Parathyroid adenoma (tissue), 2 donors: ENCODE measurements at regions not wholly inside any gene's neighbourhood (a gene's known extent, or its start where the extent isn't known, plus 50 kb on each side); places are given as distances from the start of the nearest gene placed in this dataset.

Source experiments
- H2AFZ ChIP-seq: fragments of 300-600 bp; sonication (generic); one replicate; pipeline ENCODE4 v1.7.0; 2017; ENCODE audit warnings: antibody characterized with exemption, mild to moderate bottlenecking
- H3K27ac ChIP-seq: fragments of 300-600 bp; sonication (generic); one replicate; pipeline ENCODE4 v1.7.0; 2017
- H3K27me3 ChIP-seq: fragments of 300-600 bp; sonication (generic); one replicate; pipeline ENCODE4 v1.7.0; 2017; ENCODE audit warnings: low read length; ENCODE audit not compliant: control insufficient read depth, insufficient read depth
- H3K36me3 ChIP-seq: fragments of 300-600 bp; sonication (generic); one replicate; pipeline ENCODE4 v1.7.0; 2017; ENCODE audit warnings: low read length; ENCODE audit not compliant: control insufficient read depth, insufficient read depth
- H3K4me1 ChIP-seq: fragments of 300-600 bp; sonication (generic); one replicate; pipeline ENCODE4 v1.7.0; 2017; ENCODE audit warnings: control low read depth
- H3K4me2 ChIP-seq: fragments of 300-600 bp; sonication (generic); one replicate; pipeline ENCODE4 v1.7.0; 2017; ENCODE audit warnings: low read length
- H3K4me3 ChIP-seq: fragments of 300-600 bp; sonication (generic); one replicate; pipeline ENCODE4 v1.7.0; 2017; ENCODE audit warnings: low read depth, low read length
- H3K79me2 ChIP-seq: fragments of 300-600 bp; sonication (generic); one replicate; pipeline ENCODE4 v1.7.0; 2017; ENCODE audit warnings: control low read depth
- H3K9ac ChIP-seq: fragments of 300-600 bp; sonication (generic); one replicate; pipeline ENCODE4 v1.7.0; 2017; ENCODE audit warnings: mild to moderate bottlenecking
- H3K9me3 ChIP-seq: fragments of 300-600 bp; sonication (generic); one replicate; pipeline ENCODE4 v1.7.0; 2017; ENCODE audit warnings: low read length; ENCODE audit not compliant: control insufficient read depth
- TF ChIP-seq, protein P1 (sequence below): fragments of 300-600 bp; sonication (generic); IDR thresholded peaks from one replicate; pipeline ENCODE4 v1.7.0; 2017; ENCODE audit warnings: antibody characterized with exemption, mild to moderate bottlenecking
- donor health status: primary hyperparathyroidism.

DNA sequence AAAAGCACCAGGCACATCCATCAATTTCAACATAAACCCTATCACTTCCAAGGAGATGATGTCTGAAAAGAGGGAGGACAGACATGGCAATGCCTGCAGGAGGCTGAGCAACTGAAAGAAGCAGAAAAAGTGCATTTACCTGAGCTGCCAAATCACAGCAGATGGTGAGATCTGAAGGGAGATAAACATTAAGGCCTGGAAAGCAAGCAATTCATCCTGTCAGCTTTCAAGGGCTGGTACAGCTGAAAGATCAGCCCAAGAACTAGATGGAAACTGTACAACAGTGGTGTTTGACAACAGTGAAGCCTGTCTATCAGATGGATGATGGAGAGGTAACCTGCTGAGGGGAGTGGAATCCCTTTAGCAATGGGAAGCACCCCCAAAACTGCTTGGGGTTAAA is 433.2 kb upstream of the ZNF608 start:
- TF ChIP-seq, protein P1, sequence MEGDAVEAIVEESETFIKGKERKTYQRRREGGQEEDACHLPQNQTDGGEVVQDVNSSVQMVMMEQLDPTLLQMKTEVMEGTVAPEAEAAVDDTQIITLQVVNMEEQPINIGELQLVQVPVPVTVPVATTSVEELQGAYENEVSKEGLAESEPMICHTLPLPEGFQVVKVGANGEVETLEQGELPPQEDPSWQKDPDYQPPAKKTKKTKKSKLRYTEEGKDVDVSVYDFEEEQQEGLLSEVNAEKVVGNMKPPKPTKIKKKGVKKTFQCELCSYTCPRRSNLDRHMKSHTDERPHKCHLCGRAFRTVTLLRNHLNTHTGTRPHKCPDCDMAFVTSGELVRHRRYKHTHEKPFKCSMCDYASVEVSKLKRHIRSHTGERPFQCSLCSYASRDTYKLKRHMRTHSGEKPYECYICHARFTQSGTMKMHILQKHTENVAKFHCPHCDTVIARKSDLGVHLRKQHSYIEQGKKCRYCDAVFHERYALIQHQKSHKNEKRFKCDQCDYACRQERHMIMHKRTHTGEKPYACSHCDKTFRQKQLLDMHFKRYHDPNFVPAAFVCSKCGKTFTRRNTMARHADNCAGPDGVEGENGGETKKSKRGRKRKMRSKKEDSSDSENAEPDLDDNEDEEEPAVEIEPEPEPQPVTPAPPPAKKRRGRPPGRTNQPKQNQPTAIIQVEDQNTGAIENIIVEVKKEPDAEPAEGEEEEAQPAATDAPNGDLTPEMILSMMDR = no peak
- H3K4me2 ChIP-seq = no peak overlapping the region

DNA sequence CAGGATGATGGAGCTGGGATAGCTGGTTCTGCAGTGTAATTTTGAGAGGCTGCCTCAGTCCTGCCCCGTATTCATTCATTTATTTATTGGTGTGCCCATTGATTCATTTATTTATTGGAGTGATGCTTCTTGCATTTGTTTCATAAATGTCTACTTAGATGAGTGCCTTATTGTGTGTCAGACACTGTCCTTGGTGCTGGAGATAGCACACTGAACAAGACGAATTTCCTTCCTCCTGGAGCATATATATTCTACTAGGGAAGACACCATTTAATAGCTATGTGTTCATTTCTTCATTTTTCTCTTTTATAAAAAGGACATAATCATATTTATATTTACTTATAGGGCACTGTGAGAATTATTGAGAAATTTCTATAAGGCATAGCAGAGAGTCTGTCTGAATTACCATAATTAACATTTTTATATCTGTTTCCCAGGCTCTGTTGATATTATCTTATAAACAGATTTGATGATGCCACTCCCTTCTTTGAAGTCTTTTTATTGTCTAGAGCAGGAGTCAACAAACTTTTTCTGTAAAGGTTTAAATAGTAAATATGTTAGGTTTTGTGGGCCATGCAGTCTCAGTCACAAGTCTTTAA is 433.9 kb upstream of the ZNF608 start:
- Histone ChIP-seq H3K4me1 (peaks cover 7% of the 10 kb centered on the region), H3K4me3 (no peak overlapping the region), H3K79me2 (no peaks in the 10 kb centered on the region), H3K36me3 (no peaks in the 10 kb centered on the region), H3K9me3 (no peaks in the 10 kb centered on the region), H3K27ac (no peak overlapping the region), H3K27me3 (no peaks in the 10 kb centered on the region), H3K4me2 (no peak overlapping the region), H2AFZ (no peak overlapping the region), H3K9ac (no peak overlapping the region)
- TF ChIP-seq, protein P1 = no peak

More for the DNA sequence above, 433.2 kb upstream of the ZNF608 start:
- Histone ChIP-seq H3K36me3 (no peaks in the 10 kb centered on the region), H3K9me3 (no peaks in the 10 kb centered on the region), H3K4me3 (no peak overlapping the region), H3K79me2 (no peaks in the 10 kb centered on the region), H3K27ac (peak overlapping the region; percentile 37), H3K27me3 (no peaks in the 10 kb centered on the region), H3K9ac (no peak overlapping the region), H2AFZ (no peak overlapping the region), H3K4me1 (peaks cover 7% of the 10 kb centered on the region)

DNA sequence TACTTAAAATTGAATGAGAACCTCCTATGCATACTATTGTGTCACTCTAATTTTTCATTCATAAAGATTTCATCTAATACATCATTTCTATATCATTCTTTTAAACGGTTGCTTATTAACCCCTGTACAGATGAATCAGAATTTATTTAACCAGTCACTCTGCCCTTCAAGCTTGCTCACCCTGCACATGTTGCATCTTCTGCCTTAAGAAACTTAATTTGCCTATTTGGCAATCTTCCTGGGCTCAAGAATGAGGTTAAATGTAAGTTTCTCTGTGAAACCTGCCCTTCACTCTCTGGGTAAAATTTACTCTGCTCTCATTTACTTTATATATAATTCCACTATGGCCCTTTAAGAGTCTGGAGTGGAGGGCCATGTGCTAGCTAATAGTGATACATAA is 434.7 kb upstream of the ZNF608 start:
- Histone ChIP-seq H3K36me3 (no peaks in the 10 kb centered on the region), H3K27me3 (no peaks in the 10 kb centered on the region), H3K79me2 (no peaks in the 10 kb centered on the region), H2AFZ (no peak overlapping the region), H3K9ac (no peak overlapping the region), H3K4me2 (no peak overlapping the region), H3K4me1 (peaks cover 10% of the 10 kb centered on the region), H3K9me3 (no peaks in the 10 kb centered on the region), H3K4me3 (no peak overlapping the region), H3K27ac (no peak overlapping the region)
- TF ChIP-seq, protein P1 = no peak

DNA sequence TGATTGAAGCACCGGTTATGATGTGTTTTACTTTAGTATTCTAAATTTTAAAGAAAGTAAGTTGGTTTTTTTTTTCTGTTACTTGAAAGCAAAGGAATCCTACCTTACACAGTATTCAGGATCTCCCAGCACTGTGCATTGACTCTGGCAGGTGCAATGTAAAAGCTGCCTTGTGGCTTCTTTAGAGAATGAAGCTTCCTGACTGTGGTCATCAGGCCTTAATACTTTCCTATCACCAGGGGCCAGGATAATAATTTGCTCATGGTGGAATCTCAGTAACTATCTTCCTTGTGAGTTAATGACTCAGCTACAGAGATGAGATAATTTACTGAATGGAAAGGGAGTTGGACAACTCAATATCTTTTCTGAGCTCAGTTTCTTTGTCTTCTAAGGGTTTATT is 435.5 kb upstream of the ZNF608 start:
- H3K79me2 ChIP-seq = no peaks in the 10 kb centered on the region
- no peak overlapping the region for H3K4me3 ChIP-seq
- no peak overlapping the region for H2AFZ ChIP-seq
- no peak overlapping the region for H3K4me2 ChIP-seq
- TF ChIP-seq, protein P1 = no peak
- H3K27ac ChIP-seq = no peak overlapping the region
- peaks cover 18% of the 10 kb centered on the region for H3K4me1 ChIP-seq
- H3K9me3 ChIP-seq = no peaks in the 10 kb centered on the region
- no peaks in the 10 kb centered on the region for H3K36me3 ChIP-seq
- no peaks in the 10 kb centered on the region for H3K27me3 ChIP-seq
- H3K9ac ChIP-seq = no peak overlapping the region

DNA sequence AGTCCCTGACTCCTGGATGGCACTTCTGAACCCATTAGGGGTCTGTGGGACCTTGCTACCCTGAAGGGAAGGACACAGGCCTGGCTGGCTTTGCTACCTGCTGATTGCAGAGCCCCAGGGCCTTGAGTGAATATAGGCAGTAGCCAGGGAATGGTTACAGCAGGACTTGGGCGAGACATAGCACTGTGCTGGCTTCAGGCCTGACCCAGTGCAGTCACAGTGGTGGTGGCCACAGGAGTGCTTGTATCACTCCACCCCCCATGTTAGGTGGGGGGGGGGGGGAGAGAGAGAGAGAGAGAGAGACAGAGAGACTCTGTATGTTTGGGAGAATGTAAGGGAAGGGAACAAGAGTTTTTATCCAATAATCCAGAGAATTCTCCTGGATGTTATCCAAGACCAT is 439.3 kb upstream of the ZNF608 start:
- H3K27me3 ChIP-seq = no peaks in the 10 kb centered on the region
- H3K9ac ChIP-seq = no peak overlapping the region
- H3K27ac ChIP-seq = no peak overlapping the region
- no peaks in the 10 kb centered on the region for H3K79me2 ChIP-seq
- no peaks in the 10 kb centered on the region for H3K9me3 ChIP-seq
- no peaks in the 10 kb centered on the region for H3K36me3 ChIP-seq
- TF ChIP-seq, protein P1 = no peak
- H2AFZ ChIP-seq = no peak overlapping the region
- H3K4me1 ChIP-seq = peaks cover 23% of the 10 kb centered on the region
- H3K4me3 ChIP-seq = no peak overlapping the region
- no peak overlapping the region for H3K4me2 ChIP-seq
